ENCODE measurements at regions not wholly inside any gene's neighbourhood (a gene's known extent, or its start where the extent isn't known, plus 50 kb on each side); places are given as distances from the start of the nearest gene placed in this dataset.

- Mint-ChIP-seq H3K4me1 (no peaks in the 10 kb centered on the region), H3K9me3 (no peaks in the 10 kb centered on the region), H3K27ac (no peak overlapping the region), H3K27me3 (peaks cover 8 to 12% of the 10 kb centered on the region in 2 donors), H3K4me3 (no peak overlapping the region), H3K36me3 (no peaks in the 10 kb centered on the region)
- no peaks in the 10 kb centered on the region for H3K4me1 ChIP-seq (ENCODE audit: control insufficient read depth in 1 of 2, extremely low read depth in 1 of 2, insufficient read depth in 2 of 2, low read length in 2 of 2)
- 91% methylated on average over 1 of the region's 5 CpGs for WGBS (ENCODE audit: insufficient coverage)
- ChIA-PET CTCF (interaction anchor here (0.5 to 2.4 kb wide), 30 partner anchors 8 to 763 kb away, joined by 3 to 17 read pairs (median 4); partner anchors contain the start of genes C4orf36 (in 1 of the 2) and PTPN13 (in 1 of the 2)), POLR2A (interaction anchor here in 1 of 2 donors (0.5 to 0.7 kb wide), 2 partner anchors 403 to 410 kb away, joined by 3 to 4 read pairs; no protein-coding TSS in a partner anchor)
- no peaks in the 10 kb centered on the region for H3K27me3 ChIP-seq (replicated peaks in 1 of 2; ENCODE audit: control insufficient read depth in 2 of 2, extremely low read depth in 1 of 2, insufficient read depth in 2 of 2, low read length in 1 of 2)
- H3K36me3 ChIP-seq (ENCODE audit: control insufficient read depth in 2 of 2, extremely low read depth in 1 of 2, insufficient read depth in 1 of 2, low read length in 1 of 2): no peaks in the 10 kb centered on the region
- H3K9me3 ChIP-seq: no peaks in the 10 kb centered on the region
- DNase-seq: peak in 1 of 35 experiments; percentile 52
- peak; percentile 37 to 58 (median 50) for ATAC-seq (replicated peaks in 1 of 4)
- no peak overlapping the region for H3K27ac ChIP-seq (ENCODE audit: low read length)
- no peak overlapping the region for H3K4me3 ChIP-seq (ENCODE audit: control insufficient read depth in 1 of 2, extremely low read depth in 1 of 2, low read length in 1 of 2)
Measured at GRCh38 chr4:86497980-86498862, 95.9 kb upstream of the PTPN13 start.

- H3K27me3 ChIP-seq (replicated peaks in 1 of 2; ENCODE audit: control insufficient read depth in 2 of 2, extremely low read depth in 1 of 2, insufficient read depth in 2 of 2, low read length in 1 of 2): no peaks in the 10 kb centered on the region
- POLR2A ChIA-PET: interaction anchor here in 1 of 2 donors (0.5 to 0.7 kb wide), 2 partner anchors 403 to 409 kb away, joined by 3 to 4 read pairs; no protein-coding TSS in a partner anchor
Measured at GRCh38 chr4:86498863-86499166, 95.3 kb upstream of the PTPN13 start.

GRCh38 chr4:86500527-86500926 is 93.6 kb upstream of the PTPN13 start:
- Histone ChIP-seq H3K36me3 (ENCODE audit: control insufficient read depth in 2 of 2, extremely low read depth in 1 of 2, insufficient read depth in 1 of 2, low read length in 1 of 2) (no peaks in the 10 kb centered on the region), H3K9me3 (no peaks in the 10 kb centered on the region), H3K27ac (ENCODE audit: low read length) (no peak overlapping the region), H3K4me3 (ENCODE audit: control insufficient read depth in 1 of 2, extremely low read depth in 1 of 2, low read length in 1 of 2) (no peak overlapping the region), H3K4me1 (ENCODE audit: control insufficient read depth in 1 of 2, extremely low read depth in 1 of 2, insufficient read depth in 2 of 2, low read length in 2 of 2) (no peaks in the 10 kb centered on the region), H3K27me3 (replicated peaks in 1 of 2; ENCODE audit: control insufficient read depth in 2 of 2, extremely low read depth in 1 of 2, insufficient read depth in 2 of 2, low read length in 1 of 2) (no peaks in the 10 kb centered on the region)
- ATAC-seq (replicated peaks in 1 of 4): no peak
- Mint-ChIP-seq H3K27ac (no peak overlapping the region), H3K27me3 (peaks cover 8 to 13% of the 10 kb centered on the region in 2 donors), H3K9me3 (no peaks in the 10 kb centered on the region), H3K36me3 (no peaks in the 10 kb centered on the region), H3K4me3 (no peak overlapping the region), H3K4me1 (no peaks in the 10 kb centered on the region)
- CTCF ChIA-PET: interaction anchor here (0.7 to 2.4 kb wide), 7 partner anchors 9 to 406 kb away, joined by 3 to 13 read pairs (median 4); partner anchors contain the start of gene C4orf36 (in 1 of the 2)
- no peak for DNase-seq
- POLR2A ChIA-PET: no interaction called here

More at GRCh38 chr4:86498863-86499166, 95.3 kb upstream of the PTPN13 start:
- no peaks in the 10 kb centered on the region for H3K9me3 Mint-ChIP-seq
- peaks cover 9 to 12% of the 10 kb centered on the region in 2 donors for H3K27me3 Mint-ChIP-seq
- no CpG with 5 or more reads among the region's 1 CpG for WGBS (ENCODE audit: insufficient coverage)
- no peak overlapping the region for H3K4me3 Mint-ChIP-seq
- no peaks in the 10 kb centered on the region for H3K4me1 ChIP-seq (ENCODE audit: control insufficient read depth in 1 of 2, extremely low read depth in 1 of 2, insufficient read depth in 2 of 2, low read length in 2 of 2)
- CTCF ChIA-PET: interaction anchor here (0.6 to 2.4 kb wide), 26 partner anchors 9 to 762 kb away, joined by 3 to 17 read pairs (median 4); partner anchors contain the start of genes C4orf36 (in 1 of the 2) and PTPN13 (in 1 of the 2)
- no peak overlapping the region for H3K27ac Mint-ChIP-seq
- DNase-seq (no peak), ATAC-seq (replicated peaks in 1 of 4) (no peak)
- no peaks in the 10 kb centered on the region for H3K36me3 Mint-ChIP-seq
- H3K27ac ChIP-seq (ENCODE audit: low read length): no peak overlapping the region
- no peaks in the 10 kb centered on the region for H3K36me3 ChIP-seq (ENCODE audit: control insufficient read depth in 2 of 2, extremely low read depth in 1 of 2, insufficient read depth in 1 of 2, low read length in 1 of 2)
- no peaks in the 10 kb centered on the region for H3K9me3 ChIP-seq
- H3K4me3 ChIP-seq (ENCODE audit: control insufficient read depth in 1 of 2, extremely low read depth in 1 of 2, low read length in 1 of 2): no peak overlapping the region
- no peaks in the 10 kb centered on the region for H3K4me1 Mint-ChIP-seq

GRCh38 chr4:86502081-86502480 is 92.0 kb upstream of the PTPN13 start:
- Mint-ChIP-seq H3K4me1 (no peaks in the 10 kb centered on the region), H3K36me3 (no peaks in the 10 kb centered on the region), H3K4me3 (no peak overlapping the region), H3K27me3 (peaks cover 8 to 13% of the 10 kb centered on the region in 2 donors), H3K27ac (no peak overlapping the region), H3K9me3 (no peaks in the 10 kb centered on the region)
- Histone ChIP-seq H3K4me1 (ENCODE audit: control insufficient read depth in 1 of 2, extremely low read depth in 1 of 2, insufficient read depth in 2 of 2, low read length in 2 of 2) (no peaks in the 10 kb centered on the region), H3K4me3 (ENCODE audit: control insufficient read depth in 1 of 2, extremely low read depth in 1 of 2, low read length in 1 of 2) (no peak overlapping the region), H3K27me3 (replicated peaks in 1 of 2; ENCODE audit: control insufficient read depth in 2 of 2, extremely low read depth in 1 of 2, insufficient read depth in 2 of 2, low read length in 1 of 2) (no peaks in the 10 kb centered on the region), H3K36me3 (ENCODE audit: control insufficient read depth in 2 of 2, extremely low read depth in 1 of 2, insufficient read depth in 1 of 2, low read length in 1 of 2) (no peaks in the 10 kb centered on the region), H3K9me3 (no peaks in the 10 kb centered on the region), H3K27ac (ENCODE audit: low read length) (no peak overlapping the region)
- POLR2A ChIA-PET: no interaction called here
- ATAC-seq (replicated peaks in 1 of 4): no peak
- no CpG with 5 or more reads among the region's 2 CpGs for WGBS (ENCODE audit: insufficient coverage)
- DNase-seq: no peak
- CTCF ChIA-PET: interaction anchor here in 1 of 2 donors (0.7 kb wide), 1 partner anchor 21 kb away, joined by 3 read pairs; no protein-coding TSS in a partner anchor

- no peak for DNase-seq
- H3K27me3 Mint-ChIP-seq: peaks cover 8 to 13% of the 10 kb centered on the region in 2 donors
Measured at GRCh38 chr4:86506591-86506990, 87.5 kb upstream of the PTPN13 start.

GRCh38 chr4:86508436-86508835 is 85.7 kb upstream of the PTPN13 start:
- no peaks in the 10 kb centered on the region for H3K27me3 ChIP-seq (replicated peaks in 1 of 2; ENCODE audit: control insufficient read depth in 2 of 2, extremely low read depth in 1 of 2, insufficient read depth in 2 of 2, low read length in 1 of 2)
- Mint-ChIP-seq H3K4me3 (no peak overlapping the region), H3K27ac (peak overlapping the region in 1 of 2 donors; percentile 8), H3K27me3 (peaks cover 2 to 6% of the 10 kb centered on the region in 2 donors), H3K36me3 (no peaks in the 10 kb centered on the region), H3K4me1 (peaks cover 0 to 6% (median 0%) of the 10 kb centered on the region in 3 donors), H3K9me3 (no peaks in the 10 kb centered on the region)
- H3K27ac ChIP-seq (ENCODE audit: low read length): no peak overlapping the region
- no peaks in the 10 kb centered on the region for H3K9me3 ChIP-seq
- no peak overlapping the region for H3K4me3 ChIP-seq (ENCODE audit: control insufficient read depth in 1 of 2, extremely low read depth in 1 of 2, low read length in 1 of 2)
- CTCF ChIA-PET: no interaction called here
- H3K36me3 ChIP-seq (ENCODE audit: control insufficient read depth in 2 of 2, extremely low read depth in 1 of 2, insufficient read depth in 1 of 2, low read length in 1 of 2): no peaks in the 10 kb centered on the region
- DNase-seq (no peak), ATAC-seq (replicated peaks in 1 of 4) (no peak)
- POLR2A ChIA-PET: no interaction called here
- no peaks in the 10 kb centered on the region for H3K4me1 ChIP-seq (ENCODE audit: control insufficient read depth in 1 of 2, extremely low read depth in 1 of 2, insufficient read depth in 2 of 2, low read length in 2 of 2)
- whole genome bisulfite sequencing (ENCODE audit: insufficient coverage): 60% methylated on average over 1 of the region's 3 CpGs

More at GRCh38 chr4:86506591-86506990, 87.5 kb upstream of the PTPN13 start:
- H3K27me3 ChIP-seq (replicated peaks in 1 of 2; ENCODE audit: control insufficient read depth in 2 of 2, extremely low read depth in 1 of 2, insufficient read depth in 2 of 2, low read length in 1 of 2): no peaks in the 10 kb centered on the region
- POLR2A ChIA-PET: no interaction called here
- H3K27ac Mint-ChIP-seq: no peak overlapping the region
- no peaks in the 10 kb centered on the region for H3K4me1 ChIP-seq (ENCODE audit: control insufficient read depth in 1 of 2, extremely low read depth in 1 of 2, insufficient read depth in 2 of 2, low read length in 2 of 2)
- H3K4me3 Mint-ChIP-seq: no peak overlapping the region
- no CpG with 5 or more reads among the region's 1 CpG for WGBS (ENCODE audit: insufficient coverage)
- H3K4me1 Mint-ChIP-seq: peaks cover 0 to 6% (median 0%) of the 10 kb centered on the region in 3 donors
- no peaks in the 10 kb centered on the region for H3K9me3 Mint-ChIP-seq
- H3K36me3 ChIP-seq (ENCODE audit: control insufficient read depth in 2 of 2, extremely low read depth in 1 of 2, insufficient read depth in 1 of 2, low read length in 1 of 2): no peaks in the 10 kb centered on the region
- H3K36me3 Mint-ChIP-seq: no peaks in the 10 kb centered on the region
- H3K4me3 ChIP-seq (ENCODE audit: control insufficient read depth in 1 of 2, extremely low read depth in 1 of 2, low read length in 1 of 2): no peak overlapping the region
- no peaks in the 10 kb centered on the region for H3K9me3 ChIP-seq
- no peak for ATAC-seq (replicated peaks in 1 of 4)
- H3K27ac ChIP-seq (ENCODE audit: low read length): no peak overlapping the region
- CTCF ChIA-PET: interaction anchor here in 1 of 2 donors (2.4 kb wide), 1 partner anchor 11 kb away, joined by 11 read pairs; no protein-coding TSS in a partner anchor
